Astrocyte (in vitro differentiated cells and primary cell): ENCODE measurements at regions not wholly inside any gene's neighbourhood (a gene's known extent, or its start where the extent isn't known, plus 50 kb on each side); places are given as distances from the start of the nearest gene placed in this dataset.

Experiments
- DNase-seq: peaks from one replicate; pipeline ENCODE4 v3.0.0-alpha.2; 2010; ENCODE audit warnings: low read depth
- FAIRE-seq: peaks from 2 replicates; lab custom pipeline; 2011; peaks lifted over from hg19 to GRCh38; lab: Jason Lieb, UNC
- H2AFZ ChIP-seq: 2 replicates; pipeline ENCODE4 v1.6.0; 2012; ENCODE audit warnings: low read depth, low read length, inconsistent platforms
- H3K27ac ChIP-seq: 2 replicates; pipeline ENCODE4 v1.5.1; 2011; ENCODE audit warnings: low read depth, low read length, inconsistent platforms
- H3K27me3 ChIP-seq: 2 replicates; pipeline ENCODE4 v1.6.0; 2011; ENCODE audit warnings: low read length, inconsistent platforms; ENCODE audit not compliant: insufficient read depth
- H3K36me3 ChIP-seq: 2 replicates; pipeline ENCODE4 v1.5.1; 2011; ENCODE audit warnings: low read length, inconsistent platforms; ENCODE audit not compliant: insufficient read depth
- H3K4me1 ChIP-seq: 2 replicates; pipeline ENCODE4 v1.5.1; 2011; ENCODE audit warnings: low read length, inconsistent platforms; ENCODE audit not compliant: insufficient read depth
- H3K4me2 ChIP-seq: 2 replicates; pipeline ENCODE4 v1.6.0; 2012; ENCODE audit warnings: low read length, inconsistent platforms
- H3K4me3 ChIP-seq: 2 replicates; pipeline ENCODE4 v1.5.1; 2011; ENCODE audit warnings: low read depth, mild to moderate bottlenecking, low read length, inconsistent platforms; ENCODE audit not compliant: insufficient read depth
- H3K79me2 ChIP-seq: 2 replicates; pipeline ENCODE4 v1.6.0; 2012; ENCODE audit warnings: mild to moderate bottlenecking, low read length, inconsistent platforms; ENCODE audit not compliant: insufficient read depth
- H3K9ac ChIP-seq: 2 replicates; pipeline ENCODE4 v1.6.0; 2012; ENCODE audit warnings: mild to moderate bottlenecking, low read length, inconsistent platforms
- H3K9me3 ChIP-seq: 2 replicates; pipeline ENCODE4 v1.5.1; 2012; ENCODE audit warnings: low read depth, mild to moderate bottlenecking, low read length, inconsistent platforms; ENCODE audit not compliant: insufficient read depth
- H4K20me1 ChIP-seq: 2 replicates; pipeline ENCODE4 v1.6.0; 2012; ENCODE audit warnings: low read length, inconsistent platforms; ENCODE audit not compliant: insufficient read depth
- H3K27ac Mint-ChIP-seq: one replicate; pipeline ENCODE4 v1.8.0; 2021; ENCODE audit warnings: mild to moderate bottlenecking, mixed read lengths; ENCODE audit not compliant: unreplicated experiment
- H3K27me3 Mint-ChIP-seq: one replicate; pipeline ENCODE4 v1.8.0; 2021; ENCODE audit warnings: low read depth, mixed read lengths; ENCODE audit not compliant: unreplicated experiment
- H3K36me3 Mint-ChIP-seq: one replicate; pipeline ENCODE4 v1.8.0; 2021; ENCODE audit warnings: low read depth, mixed read lengths; ENCODE audit not compliant: unreplicated experiment
- H3K4me1 Mint-ChIP-seq: one replicate; pipeline ENCODE4 v1.8.0; 2021; ENCODE audit warnings: low read depth, mixed read lengths; ENCODE audit not compliant: unreplicated experiment
- H3K4me3 Mint-ChIP-seq: one replicate; pipeline ENCODE4 v1.8.0; 2021; ENCODE audit warnings: mild to moderate bottlenecking, moderate library complexity, mixed read lengths; ENCODE audit not compliant: unreplicated experiment
- H3K9me3 Mint-ChIP-seq: one replicate; pipeline ENCODE4 v1.8.0; 2021; ENCODE audit warnings: mild to moderate bottlenecking, mixed read lengths; ENCODE audit not compliant: unreplicated experiment
- CTCF ChIP-seq: IDR thresholded peaks from 2 replicates; pipeline ENCODE4 v1.5.1; 2011; ENCODE audit warnings: low read depth, mild to moderate bottlenecking, inconsistent platforms, low read length, moderate library complexity; ENCODE audit not compliant: insufficient read depth
- EZH2 ChIP-seq: IDR thresholded peaks from 2 replicates; pipeline ENCODE4 v1.6.1; 2012; ENCODE audit warnings: mild to moderate bottlenecking, low read length, inconsistent platforms; ENCODE audit not compliant: insufficient read depth

- Histone ChIP-seq H3K9ac (no peak overlapping the region), H3K27me3 (no peaks in the 10 kb centered on the region), H3K27ac (no peak overlapping the region), H3K36me3 (no peaks in the 10 kb centered on the region), H3K4me1 (peaks cover 12% of the 10 kb centered on the region), H4K20me1 (no peaks in the 10 kb centered on the region), H3K4me3 (no peak overlapping the region), H3K4me2 (no peak overlapping the region), H3K9me3 (no peaks in the 10 kb centered on the region), H3K79me2 (no peaks in the 10 kb centered on the region), H2AFZ (no peak overlapping the region)
- peaks cover 7% of the 10 kb centered on the region for H3K9me3 Mint-ChIP-seq
- peaks cover 60% of the 10 kb centered on the region for H3K4me1 Mint-ChIP-seq
- H3K4me3 Mint-ChIP-seq = no peak overlapping the region
- peak overlapping the region; percentile 91 for H3K27ac Mint-ChIP-seq
- FAIRE-seq = no peak
- no peaks in the 10 kb centered on the region for H3K27me3 Mint-ChIP-seq
- TF ChIP-seq EZH2 (no peak), CTCF (no peak)
- DNase-seq = peak; percentile 58
- no peaks in the 10 kb centered on the region for H3K36me3 Mint-ChIP-seq
Measured at GRCh38 chr10:62559481-62560200, 185.5 kb downstream of the ZNF365 start.

GRCh38 chr10:62560201-62560819 lies 186.1 kb downstream of the ZNF365 start:
- Histone ChIP-seq H2AFZ (no peak overlapping the region), H3K9me3 (no peaks in the 10 kb centered on the region), H3K36me3 (no peaks in the 10 kb centered on the region), H4K20me1 (no peaks in the 10 kb centered on the region), H3K4me2 (no peak overlapping the region), H3K4me1 (peaks cover 13% of the 10 kb centered on the region), H3K27me3 (no peaks in the 10 kb centered on the region), H3K27ac (no peak overlapping the region), H3K9ac (no peak overlapping the region), H3K79me2 (no peaks in the 10 kb centered on the region), H3K4me3 (no peak overlapping the region)
- peak; percentile 91 for FAIRE-seq
- Mint-ChIP-seq H3K27me3 (no peaks in the 10 kb centered on the region), H3K4me1 (peaks cover 63% of the 10 kb centered on the region), H3K27ac (peak overlapping the region; percentile 91), H3K36me3 (no peaks in the 10 kb centered on the region), H3K9me3 (peaks cover 7% of the 10 kb centered on the region), H3K4me3 (no peak overlapping the region)
- no peak for TF ChIP-seq EZH2
- TF ChIP-seq CTCF = no peak
- DNase-seq = peak; percentile 76

GRCh38 chr10:62561151-62561550 lies 187.0 kb downstream of the ZNF365 start:
- H3K27ac Mint-ChIP-seq = peak overlapping the region; percentile 91
- DNase-seq (no peak), FAIRE-seq (peak; percentile 47)
- no peak overlapping the region for H3K4me3 Mint-ChIP-seq
- H4K20me1 ChIP-seq = no peaks in the 10 kb centered on the region
- H3K9ac ChIP-seq = no peak overlapping the region
- H3K27me3 Mint-ChIP-seq = no peaks in the 10 kb centered on the region
- peaks cover 7% of the 10 kb centered on the region for H3K9me3 Mint-ChIP-seq
- H3K79me2 ChIP-seq = no peaks in the 10 kb centered on the region
- no peaks in the 10 kb centered on the region for H3K27me3 ChIP-seq
- peaks cover 13% of the 10 kb centered on the region for H3K4me1 ChIP-seq
- TF ChIP-seq EZH2 (no peak), CTCF (no peak)
- H3K9me3 ChIP-seq = no peaks in the 10 kb centered on the region
- H2AFZ ChIP-seq = no peak overlapping the region
- H3K4me3 ChIP-seq = no peak overlapping the region
- H3K4me2 ChIP-seq = no peak overlapping the region
- H3K36me3 Mint-ChIP-seq = no peaks in the 10 kb centered on the region
- peaks cover 66% of the 10 kb centered on the region for H3K4me1 Mint-ChIP-seq
- no peak overlapping the region for H3K27ac ChIP-seq
- no peaks in the 10 kb centered on the region for H3K36me3 ChIP-seq
